Retinal pigment epithelial cell (primary cell): ENCODE measurements at regions not wholly inside any gene's neighbourhood (a gene's known extent, or its start where the extent isn't known, plus 50 kb on each side); places are given as distances from the start of the nearest gene placed in this dataset.

Experiments used
- DNase-seq: peaks from one replicate; pipeline ENCODE4 v3.0.0-alpha.2; 2010; ENCODE audit warnings: low read depth
- H3K4me3 ChIP-seq: 2 replicates; pipeline ENCODE4 v1.5.1; 2011; ENCODE audit warnings: mild to moderate bottlenecking, low read length, control low read depth, moderate library complexity
- TF ChIP-seq, protein P1 (sequence below): conservative IDR thresholded peaks from 2 replicates; pipeline ENCODE4 v1.5.1; 2011; ENCODE audit warnings: low read depth, low read length, control low read depth, inconsistent platforms

DNA sequence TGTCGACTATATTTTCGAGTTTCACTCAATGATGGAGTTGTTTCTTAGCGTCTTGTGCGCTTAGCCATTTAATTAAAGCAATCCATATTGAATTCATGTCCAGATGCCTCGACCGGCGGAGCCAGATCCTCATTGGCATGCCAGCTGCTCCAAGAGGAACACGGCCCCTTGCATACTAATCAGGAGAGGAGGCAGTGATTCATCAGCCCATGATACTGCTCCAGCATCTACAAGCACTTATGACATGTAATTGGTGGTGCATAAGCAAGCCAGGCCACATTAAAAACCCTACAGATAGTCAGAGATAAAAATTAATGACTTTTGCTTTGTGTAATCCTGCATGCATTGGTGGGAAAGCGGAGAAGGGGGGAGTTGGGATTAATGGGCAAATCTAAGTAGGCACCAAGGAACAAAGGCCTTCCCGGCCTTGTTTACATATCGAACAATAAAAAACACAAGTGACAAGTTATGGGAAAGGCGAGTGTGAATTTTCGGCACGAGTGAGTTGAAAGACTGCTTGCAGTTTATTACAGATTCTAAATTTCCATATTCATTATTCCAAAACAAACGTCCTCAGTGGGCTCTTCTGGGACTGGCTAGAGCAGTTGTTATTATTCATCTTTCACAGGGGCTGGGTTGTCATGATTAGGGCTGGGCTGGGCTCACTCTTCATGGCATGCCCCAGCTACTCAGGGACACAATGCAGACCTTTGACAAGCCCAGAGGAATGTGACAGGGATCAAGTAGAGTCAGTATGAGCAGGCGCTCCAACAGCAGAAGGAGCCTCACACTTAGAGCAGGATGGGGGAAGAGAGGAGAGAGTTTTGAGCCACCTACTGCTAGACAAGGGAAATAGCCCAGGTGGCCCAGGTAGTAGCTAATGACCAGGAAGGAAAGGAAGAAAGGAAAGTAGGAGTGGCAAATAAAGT lies 281.7 kb upstream of the ZFHX3 start:
- DNase-seq = no peak
- TF ChIP-seq, protein P1, sequence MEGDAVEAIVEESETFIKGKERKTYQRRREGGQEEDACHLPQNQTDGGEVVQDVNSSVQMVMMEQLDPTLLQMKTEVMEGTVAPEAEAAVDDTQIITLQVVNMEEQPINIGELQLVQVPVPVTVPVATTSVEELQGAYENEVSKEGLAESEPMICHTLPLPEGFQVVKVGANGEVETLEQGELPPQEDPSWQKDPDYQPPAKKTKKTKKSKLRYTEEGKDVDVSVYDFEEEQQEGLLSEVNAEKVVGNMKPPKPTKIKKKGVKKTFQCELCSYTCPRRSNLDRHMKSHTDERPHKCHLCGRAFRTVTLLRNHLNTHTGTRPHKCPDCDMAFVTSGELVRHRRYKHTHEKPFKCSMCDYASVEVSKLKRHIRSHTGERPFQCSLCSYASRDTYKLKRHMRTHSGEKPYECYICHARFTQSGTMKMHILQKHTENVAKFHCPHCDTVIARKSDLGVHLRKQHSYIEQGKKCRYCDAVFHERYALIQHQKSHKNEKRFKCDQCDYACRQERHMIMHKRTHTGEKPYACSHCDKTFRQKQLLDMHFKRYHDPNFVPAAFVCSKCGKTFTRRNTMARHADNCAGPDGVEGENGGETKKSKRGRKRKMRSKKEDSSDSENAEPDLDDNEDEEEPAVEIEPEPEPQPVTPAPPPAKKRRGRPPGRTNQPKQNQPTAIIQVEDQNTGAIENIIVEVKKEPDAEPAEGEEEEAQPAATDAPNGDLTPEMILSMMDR = no peak
- H3K4me3 ChIP-seq = no peak overlapping the region

DNA sequence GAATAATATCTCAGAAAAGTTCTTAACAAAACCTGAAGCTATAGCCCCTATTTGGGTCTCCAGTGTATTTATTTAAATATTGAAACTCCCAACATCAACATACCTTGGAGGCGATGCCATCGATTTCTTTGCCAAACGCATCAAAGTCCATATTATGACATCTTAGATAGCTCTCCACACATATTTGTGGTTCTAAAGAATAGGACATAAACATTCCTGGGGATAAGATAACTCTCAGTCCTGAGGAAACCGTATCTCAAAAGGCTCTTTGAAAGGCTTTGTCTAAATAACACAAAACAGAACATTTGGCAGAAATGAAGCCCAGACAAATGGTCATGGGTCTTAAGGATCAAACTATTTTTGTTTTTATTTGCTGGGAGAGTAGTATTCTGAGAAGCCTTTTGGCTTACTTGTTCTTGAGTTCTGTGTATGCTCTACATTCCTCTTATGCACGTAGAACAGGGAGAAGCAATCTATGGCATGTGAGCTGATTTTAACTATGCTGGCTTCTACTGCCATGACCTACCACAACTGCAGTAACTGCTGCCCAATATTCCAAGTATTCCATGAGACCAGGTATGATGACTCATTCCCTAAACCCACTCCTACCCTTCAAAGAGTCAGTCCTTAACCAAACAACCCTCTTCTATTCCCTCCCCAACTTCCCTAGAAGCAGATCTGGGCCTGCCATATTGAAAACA lies 279.0 kb upstream of the ZFHX3 start:
- no peak overlapping the region for H3K4me3 ChIP-seq
- TF ChIP-seq, protein P1 = no peak
- DNase-seq = no peak

DNA sequence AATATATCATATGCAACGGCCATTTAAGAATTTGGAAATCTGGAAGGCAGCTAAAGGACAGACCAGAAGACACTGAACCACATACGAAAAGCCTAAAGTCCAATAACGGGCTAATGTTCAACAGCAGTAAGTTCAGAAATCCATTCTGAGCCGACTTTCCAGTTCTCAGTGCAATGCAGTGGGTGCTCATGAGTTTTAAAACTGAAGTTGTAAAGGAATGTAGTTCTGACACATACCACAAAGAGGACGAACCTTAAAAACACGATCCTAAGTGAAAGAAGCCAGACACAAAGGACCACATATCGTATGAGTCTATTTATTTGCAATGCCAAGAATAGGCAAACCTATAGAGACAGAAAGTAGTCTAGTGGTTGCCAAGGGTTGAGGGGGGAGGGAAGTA lies 278.3 kb upstream of the ZFHX3 start:
- TF ChIP-seq, protein P1 = no peak
- no peak overlapping the region for H3K4me3 ChIP-seq
- DNase-seq = no peak

DNA sequence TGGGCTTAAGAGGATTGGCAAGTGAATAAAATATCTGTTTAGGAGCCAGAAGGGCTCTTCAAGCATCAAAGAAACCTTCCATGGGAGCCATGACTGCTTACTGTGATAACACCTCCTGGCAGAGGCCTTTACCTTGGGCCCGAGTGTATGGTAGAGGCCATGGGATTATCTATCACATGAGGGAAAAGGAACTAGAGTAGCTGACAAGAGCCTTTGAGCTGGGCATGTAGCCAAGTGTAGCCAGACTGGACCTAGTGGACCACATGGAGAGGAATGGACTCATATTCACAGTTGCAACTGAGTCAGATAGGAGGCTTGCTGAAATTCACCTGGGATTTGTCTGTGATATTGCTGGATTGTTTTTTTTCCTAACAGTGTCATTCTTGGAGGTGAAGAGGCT lies 276.0 kb upstream of the ZFHX3 start:
- H3K4me3 ChIP-seq = no peak overlapping the region
- TF ChIP-seq, protein P1 = no peak
- DNase-seq = no peak

DNA sequence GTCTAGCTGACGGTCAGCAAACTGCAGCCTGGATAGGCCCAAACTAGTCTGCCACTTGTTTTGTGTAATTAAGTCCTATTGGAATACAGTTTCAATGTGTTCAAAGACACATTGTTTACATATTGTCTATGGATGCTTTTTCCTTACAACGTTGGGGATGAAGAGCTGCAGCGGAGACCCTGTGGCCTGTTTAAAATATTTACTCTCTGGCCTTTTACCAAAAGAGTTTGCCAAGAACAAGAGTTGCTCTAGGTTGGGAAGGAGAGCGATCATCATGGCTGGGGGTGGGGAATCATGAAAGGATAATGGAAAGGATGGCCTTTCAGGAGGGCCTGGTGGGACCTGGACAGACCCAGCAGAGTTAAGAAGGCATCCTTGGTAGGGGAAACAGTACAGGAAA lies 274.9 kb upstream of the ZFHX3 start:
- H3K4me3 ChIP-seq = no peak overlapping the region
- TF ChIP-seq, protein P1 = no peak
- no peak for DNase-seq

DNA sequence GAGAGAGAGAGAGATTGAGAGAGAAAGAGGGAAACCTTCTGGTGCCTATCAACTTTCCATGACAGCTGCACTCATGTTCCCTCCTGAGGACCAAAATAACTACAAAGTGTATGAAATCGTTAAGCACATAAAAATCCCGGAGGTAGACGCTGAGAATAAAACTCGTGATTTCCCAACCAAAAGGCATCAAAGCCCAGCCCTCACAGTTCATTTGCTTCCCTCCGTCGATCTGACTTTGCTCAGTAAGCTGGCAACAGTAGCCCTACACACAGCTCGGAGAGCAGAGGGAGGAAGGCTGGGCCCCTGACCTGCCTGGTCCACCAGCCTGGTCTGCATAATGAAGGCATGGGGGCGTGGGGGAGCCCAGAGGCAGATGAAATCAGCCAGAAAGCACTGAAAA lies 273.9 kb upstream of the ZFHX3 start:
- DNase-seq = no peak
- TF ChIP-seq, protein P1 = no peak
- no peak overlapping the region for H3K4me3 ChIP-seq

DNA sequence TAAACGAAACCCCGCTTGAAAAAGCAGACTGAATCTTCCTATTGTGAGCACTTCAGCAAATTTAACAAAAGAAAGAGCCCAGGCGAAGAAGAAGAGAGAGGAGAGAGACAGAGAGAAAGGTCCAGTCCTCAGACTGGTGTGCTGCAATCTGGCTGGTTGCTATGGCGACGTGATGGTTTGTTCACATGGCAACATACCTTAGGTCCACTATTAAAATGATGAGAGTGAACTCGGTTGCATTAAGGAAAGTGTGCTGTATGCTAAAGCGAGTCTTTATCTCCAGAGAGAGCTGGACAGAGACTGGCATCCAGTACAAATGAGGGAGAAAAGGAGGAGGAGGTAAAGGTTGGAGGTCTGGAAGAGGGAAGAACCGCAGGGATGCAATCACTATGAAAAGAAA lies 271.8 kb upstream of the ZFHX3 start:
- DNase-seq = no peak
- no peak overlapping the region for H3K4me3 ChIP-seq
- TF ChIP-seq, protein P1 = no peak
